ENCODE measurements at regions not wholly inside any gene's neighbourhood (a gene's known extent, or its start where the extent isn't known, plus 50 kb on each side); places are given as distances from the start of the nearest gene placed in this dataset.

- Histone ChIP-seq H3K27ac (ENCODE audit: low read depth in 1 of 2, low read length in 2 of 2) (no peak overlapping the region), H3K36me3 (ENCODE audit: insufficient read depth, low read length) (no peaks in the 10 kb centered on the region), H3K4me3 (ENCODE audit: low read length) (no peak overlapping the region), H3K27me3 (ENCODE audit: control insufficient read depth in 1 of 2, insufficient read depth in 2 of 2, low read length in 2 of 2) (no peaks in the 10 kb centered on the region), H3K4me1 (ENCODE audit: insufficient read depth, low read length) (no peaks in the 10 kb centered on the region), H3K9me3 (ENCODE audit: control insufficient read depth in 1 of 2, insufficient read depth in 1 of 2, low read length in 2 of 2) (no peaks in the 10 kb centered on the region)
- Mint-ChIP-seq H3K9me3 (no peaks in the 10 kb centered on the region), H3K27ac (no peak overlapping the region), H3K27me3 (peaks cover 6% of the 10 kb centered on the region), H3K4me3 (no peak overlapping the region), H3K36me3 (ENCODE audit: low read depth) (no peaks in the 10 kb centered on the region), H3K4me1 (ENCODE audit: low read depth) (no peaks in the 10 kb centered on the region)
- POLR2A ChIA-PET, result no interaction called here
- intact Hi-C loops (cut with DNase I, micrococcal nuclease), result no loop called here
- TF ChIP-seq CTCF (IDR thresholded peaks at IDR 0.05), result no peak
- no peak for DNase-seq
- CTCF ChIA-PET, result no interaction called here
- no peak for ATAC-seq (ENCODE audit: poor library complexity)
Measured at GRCh38 chr20:52789716-52790115, 182.4 kb upstream of the TSHZ2 start.

GRCh38 chr20:52787962-52788361 lies 184.2 kb upstream of the TSHZ2 start:
- intact Hi-C loops (cut with DNase I, micrococcal nuclease), result no loop called here
- Histone ChIP-seq H3K4me3 (ENCODE audit: low read length) (no peak overlapping the region), H3K27ac (ENCODE audit: low read depth in 1 of 2, low read length in 2 of 2) (no peak overlapping the region), H3K4me1 (ENCODE audit: insufficient read depth, low read length) (no peaks in the 10 kb centered on the region), H3K36me3 (ENCODE audit: insufficient read depth, low read length) (no peaks in the 10 kb centered on the region), H3K27me3 (ENCODE audit: control insufficient read depth in 1 of 2, insufficient read depth in 2 of 2, low read length in 2 of 2) (no peaks in the 10 kb centered on the region), H3K9me3 (ENCODE audit: control insufficient read depth in 1 of 2, insufficient read depth in 1 of 2, low read length in 2 of 2) (no peaks in the 10 kb centered on the region)
- Mint-ChIP-seq H3K27me3 (peaks cover 6% of the 10 kb centered on the region), H3K9me3 (no peaks in the 10 kb centered on the region), H3K4me1 (ENCODE audit: low read depth) (no peaks in the 10 kb centered on the region), H3K27ac (no peak overlapping the region), H3K36me3 (ENCODE audit: low read depth) (no peaks in the 10 kb centered on the region), H3K4me3 (no peak overlapping the region)
- DNase-seq, result no peak
- TF ChIP-seq CTCF (IDR thresholded peaks at IDR 0.05), result no peak
- no peak for ATAC-seq (ENCODE audit: poor library complexity)
- CTCF ChIA-PET, result no interaction called here
- POLR2A ChIA-PET, result no interaction called here

- no peak for DNase-seq
- Mint-ChIP-seq H3K9me3 (no peaks in the 10 kb centered on the region), H3K4me1 (ENCODE audit: low read depth) (no peaks in the 10 kb centered on the region), H3K36me3 (ENCODE audit: low read depth) (no peaks in the 10 kb centered on the region), H3K27ac (no peak overlapping the region), H3K27me3 (peaks cover 6% of the 10 kb centered on the region), H3K4me3 (no peak overlapping the region)
- H3K9me3 ChIP-seq (ENCODE audit: control insufficient read depth in 1 of 2, insufficient read depth in 1 of 2, low read length in 2 of 2), result no peaks in the 10 kb centered on the region
- CTCF ChIA-PET, result no interaction called here
- H3K4me1 ChIP-seq (ENCODE audit: insufficient read depth, low read length), result no peaks in the 10 kb centered on the region
- intact Hi-C loops (cut with DNase I, micrococcal nuclease), result no loop called here
- H3K36me3 ChIP-seq (ENCODE audit: insufficient read depth, low read length), result no peaks in the 10 kb centered on the region
- ATAC-seq (ENCODE audit: poor library complexity), result no peak
- H3K4me3 ChIP-seq (ENCODE audit: low read length), result no peak overlapping the region
- H3K27ac ChIP-seq (ENCODE audit: low read depth in 1 of 2, low read length in 2 of 2), result no peak overlapping the region
- POLR2A ChIA-PET, result no interaction called here
- H3K27me3 ChIP-seq (ENCODE audit: control insufficient read depth in 1 of 2, insufficient read depth in 2 of 2, low read length in 2 of 2), result no peaks in the 10 kb centered on the region
- TF ChIP-seq CTCF (IDR thresholded peaks at IDR 0.05), result no peak
Measured at GRCh38 chr20:52787216-52787615, 184.9 kb upstream of the TSHZ2 start.
